ENCODE measurements at regions not wholly inside any gene's neighbourhood (a gene's known extent, or its start where the extent isn't known, plus 50 kb on each side); places are given as distances from the start of the nearest gene placed in this dataset.
A peak's percentile ranks its signal among the peaks of the same experiment; 100 is the strongest.
"Not testable (repeated sequence)": the region's sequence is repeated elsewhere in the genome, so short reads cannot be mapped to it uniquely, and the experiment has no call there.

DNA sequence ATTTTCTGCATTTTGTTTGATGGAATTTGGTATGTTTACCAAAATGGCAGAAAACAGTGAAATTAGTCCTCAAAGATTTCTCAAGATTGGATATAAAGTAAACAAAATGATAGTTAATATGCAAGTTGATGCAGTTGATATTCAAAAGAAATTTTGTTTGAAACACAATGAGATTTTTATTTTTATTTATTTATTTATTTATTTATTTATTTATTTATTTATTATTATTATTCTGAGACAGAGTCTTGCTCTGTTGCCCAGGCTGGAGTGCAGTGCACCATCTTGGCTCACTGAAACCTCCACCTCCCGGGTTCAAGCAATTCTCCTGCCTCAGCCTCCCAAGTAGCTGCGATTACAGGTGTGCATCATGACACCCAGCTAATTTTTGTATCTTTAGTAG lies 1881.5 kb upstream of the DEFB115 start:
- H3K36me3 Mint-ChIP-seq; DNase-seq (ENCODE audit: low spot score in 2 of 2); H3K27ac Mint-ChIP-seq; ATAC-seq: not testable (repeated sequence)
- peaks cover 8 to 32% of the 10 kb centered on the region in 2 donors for H3K9me3 Mint-ChIP-seq

DNA sequence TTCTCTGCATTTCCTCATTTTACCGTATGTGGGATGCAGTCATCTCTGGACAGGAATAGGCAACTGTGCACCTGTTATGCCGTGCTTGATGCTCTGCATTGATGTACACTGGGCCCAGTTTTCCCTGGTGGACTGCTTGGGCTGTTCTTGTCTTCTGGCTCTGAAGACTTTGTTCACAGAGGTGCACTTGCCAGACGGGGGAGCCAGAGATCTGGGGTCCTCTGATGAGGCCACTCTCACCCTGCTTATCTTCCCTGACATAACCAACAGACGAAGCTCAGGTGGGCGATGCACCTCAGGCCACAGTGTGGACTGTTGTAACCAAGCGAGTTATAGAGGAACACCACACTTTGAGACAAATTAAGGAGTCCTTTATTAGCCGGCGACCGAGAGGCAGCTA lies 1864.6 kb upstream of the DEFB115 start:
- Mint-ChIP-seq H3K9me3 (peaks cover 8 to 33% of the 10 kb centered on the region in 2 donors), H3K36me3 (peaks cover 5 to 12% of the 10 kb centered on the region in 2 donors)
- H3K27ac Mint-ChIP-seq; DNase-seq (ENCODE audit: low spot score in 2 of 2); ATAC-seq: not testable (repeated sequence)

DNA sequence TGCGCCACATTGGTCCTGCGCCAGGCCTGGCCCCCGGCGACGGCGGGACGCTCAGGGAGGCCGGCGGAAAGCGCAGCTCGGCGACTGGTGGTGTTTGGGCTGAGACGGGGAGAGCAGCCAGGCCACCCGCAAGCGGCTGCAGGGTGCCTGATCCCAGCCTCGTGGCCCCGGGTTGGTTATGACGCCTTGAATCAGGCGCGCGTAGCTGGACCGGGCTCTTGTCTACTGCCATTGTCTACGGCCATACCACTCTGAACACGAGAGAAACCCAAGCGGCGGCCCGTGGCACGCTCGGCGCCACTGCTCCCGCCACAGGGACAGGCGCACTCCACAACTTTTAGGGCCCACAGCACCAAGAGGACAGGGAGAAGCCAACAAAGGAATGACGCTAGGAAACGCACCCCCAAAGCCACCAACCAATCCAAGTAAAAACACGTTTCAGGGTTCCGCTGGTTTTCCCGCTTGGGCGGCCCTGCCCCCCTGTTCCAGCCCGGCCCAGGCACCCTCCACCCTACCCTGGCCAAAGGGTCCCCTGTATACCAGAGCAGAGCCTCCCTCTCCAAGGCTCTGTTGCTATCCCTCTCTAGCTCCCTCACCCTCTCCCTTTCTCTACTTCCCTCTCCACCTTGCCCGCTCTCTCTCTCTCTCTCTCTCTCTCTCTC lies 1849.3 kb upstream of the DEFB115 start:
- Mint-ChIP-seq H3K9me3 (peaks cover 35 to 36% of the 10 kb centered on the region in 2 donors), H3K27ac (no peak overlapping the region), H3K36me3 (peaks cover 48 to 52% of the 10 kb centered on the region in 2 donors)
- ATAC-seq (no peak), DNase-seq (ENCODE audit: low spot score in 2 of 2) (no peak)

DNA sequence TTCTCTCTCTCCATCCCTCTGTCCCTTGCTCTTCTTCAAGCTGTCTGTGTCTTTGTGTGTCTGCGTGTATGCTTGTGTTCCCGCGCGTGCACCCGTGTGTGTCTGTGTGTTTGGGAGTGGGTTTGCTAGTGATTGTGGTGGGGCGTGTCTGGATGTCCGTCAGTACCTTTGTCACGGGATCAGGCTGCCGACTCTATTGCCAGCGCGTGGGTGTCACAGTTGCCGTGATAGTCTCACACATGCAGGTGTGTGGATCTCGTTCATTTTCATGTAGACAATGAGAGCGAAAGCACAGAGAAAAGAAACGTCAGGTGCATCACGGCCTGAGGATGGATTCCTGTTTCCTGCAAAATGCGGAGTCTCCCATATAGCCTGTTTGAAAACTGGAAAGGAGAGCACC lies 1848.8 kb upstream of the DEFB115 start:
- H3K27ac Mint-ChIP-seq; ATAC-seq; DNase-seq (ENCODE audit: low spot score in 2 of 2): not testable (repeated sequence)
- peaks cover 39 to 40% of the 10 kb centered on the region in 2 donors for H3K9me3 Mint-ChIP-seq
- peaks cover 48 to 52% of the 10 kb centered on the region in 2 donors for H3K36me3 Mint-ChIP-seq

DNA sequence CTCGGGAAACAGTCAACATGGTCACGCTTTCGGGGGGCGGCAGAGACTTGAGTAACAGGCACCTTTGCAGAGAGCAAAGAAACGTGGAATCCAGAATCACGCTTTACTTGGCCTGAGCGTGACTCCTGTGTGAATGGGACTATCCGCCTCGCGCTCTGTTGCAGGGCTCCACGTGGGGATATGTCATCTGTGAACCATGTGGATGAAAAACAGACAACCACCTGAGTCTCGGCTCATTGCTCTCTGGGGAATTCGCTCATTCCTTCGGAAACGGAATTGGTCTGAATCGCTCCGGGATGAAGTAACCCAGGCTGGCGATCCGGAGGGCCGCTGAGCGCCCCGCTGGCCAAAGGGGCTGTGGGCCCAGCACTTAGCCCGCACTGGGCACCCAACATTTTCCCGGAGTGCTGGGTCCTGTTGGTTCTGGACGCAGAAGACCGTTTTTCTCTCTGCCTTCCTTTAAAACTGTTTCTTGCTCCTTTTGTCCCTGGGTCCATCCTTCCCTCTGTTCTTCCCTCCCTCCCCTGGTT lies 1848.2 kb upstream of the DEFB115 start:
- H3K27ac Mint-ChIP-seq; DNase-seq (ENCODE audit: low spot score in 2 of 2); ATAC-seq: not testable (repeated sequence)
- peaks cover 48 to 51% of the 10 kb centered on the region in 2 donors for H3K36me3 Mint-ChIP-seq
- H3K9me3 Mint-ChIP-seq, result peaks cover 39 to 40% of the 10 kb centered on the region in 2 donors

DNA sequence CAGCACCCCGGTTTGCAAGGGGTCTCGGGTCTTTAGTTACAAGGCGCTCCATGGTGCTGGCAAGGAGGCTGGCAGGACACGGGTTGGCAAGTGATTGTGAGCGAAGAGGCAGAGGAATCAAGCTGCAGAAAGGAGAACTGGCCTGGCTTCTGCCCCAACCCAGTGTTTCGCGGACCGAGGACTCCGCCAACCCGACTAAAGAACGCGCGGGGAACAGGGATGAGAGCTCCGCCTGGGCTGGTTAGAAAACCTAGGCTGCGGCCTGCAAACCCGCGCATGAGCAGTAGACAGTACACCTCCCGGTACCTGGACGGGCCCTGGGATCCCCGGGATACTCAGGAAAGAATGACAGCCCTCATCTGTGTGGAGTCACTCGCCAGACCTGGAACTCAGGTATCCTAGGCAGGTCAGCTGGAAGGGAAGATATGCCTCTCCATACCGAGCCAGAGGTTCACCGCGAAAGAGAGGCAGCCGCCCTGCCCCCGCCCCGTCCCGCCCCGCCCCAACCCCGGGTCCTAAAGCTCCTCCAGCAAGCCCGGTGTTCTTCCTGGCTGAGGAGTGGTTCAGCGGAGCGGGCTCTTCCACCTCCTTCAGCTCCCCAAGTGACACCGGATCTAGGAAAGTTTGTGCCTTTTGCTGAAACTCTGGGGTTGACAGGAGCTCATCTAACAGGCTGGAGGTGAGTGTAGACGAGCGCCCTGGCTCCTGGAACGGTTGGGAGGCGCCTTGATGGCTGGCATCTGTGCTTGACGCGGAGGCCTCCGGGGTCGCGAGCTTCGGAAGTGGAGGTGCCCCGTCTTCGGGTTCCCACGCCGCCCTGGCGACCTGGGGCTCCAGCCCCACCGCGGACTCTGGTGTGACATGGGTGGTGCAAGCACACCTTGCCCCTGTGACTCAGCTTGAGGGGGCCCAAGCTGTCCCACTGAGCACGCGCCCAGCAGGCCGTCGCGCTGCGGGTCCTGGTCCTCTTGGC lies 1847.3 kb upstream of the DEFB115 start:
- no peak overlapping the region for H3K27ac Mint-ChIP-seq
- H3K9me3 Mint-ChIP-seq, result peaks cover 34 to 36% of the 10 kb centered on the region in 2 donors
- DNase-seq (ENCODE audit: low spot score in 2 of 2) (no peak), ATAC-seq (no peak)
- H3K36me3 Mint-ChIP-seq, result peaks cover 43 to 45% of the 10 kb centered on the region in 2 donors

DNA sequence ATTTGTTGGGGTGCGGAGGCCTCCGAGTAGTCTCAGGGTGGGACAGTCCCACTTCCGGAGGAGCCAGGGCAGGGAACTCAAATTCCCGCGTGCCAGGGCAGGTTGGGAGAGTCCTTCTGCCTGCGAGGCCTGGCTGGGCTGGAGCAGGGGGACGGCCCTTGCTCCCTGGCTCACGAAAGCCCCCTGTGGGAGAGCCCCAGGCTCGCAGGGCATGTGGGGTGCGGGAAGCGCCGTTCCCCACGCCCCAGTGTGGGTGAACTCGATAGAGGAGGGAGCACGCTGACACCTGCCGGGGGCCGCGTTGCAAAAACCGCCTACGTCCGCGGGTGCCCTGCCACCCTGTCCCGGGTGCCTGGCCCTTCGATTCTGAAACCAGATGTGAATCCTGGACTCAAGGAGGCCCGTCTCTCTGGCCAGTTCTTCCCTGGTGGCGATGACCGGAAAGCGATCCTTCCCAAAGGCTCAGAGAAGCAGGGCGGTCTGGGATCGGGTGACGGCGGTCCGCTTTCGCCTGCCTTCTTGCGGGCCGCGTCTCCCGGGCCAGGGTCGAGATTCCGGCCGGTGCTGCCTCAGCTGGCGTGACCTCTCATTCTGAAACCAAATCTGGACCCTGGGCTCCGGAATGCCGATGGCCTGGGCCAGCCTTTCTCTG lies 1846.5 kb upstream of the DEFB115 start:
- no peak for DNase-seq (ENCODE audit: low spot score in 2 of 2)
- H3K27ac Mint-ChIP-seq, result no peak overlapping the region
- no peak for ATAC-seq
- H3K9me3 Mint-ChIP-seq, result peaks cover 33 to 36% of the 10 kb centered on the region in 2 donors
- H3K36me3 Mint-ChIP-seq, result peaks cover 43 to 45% of the 10 kb centered on the region in 2 donors

DNA sequence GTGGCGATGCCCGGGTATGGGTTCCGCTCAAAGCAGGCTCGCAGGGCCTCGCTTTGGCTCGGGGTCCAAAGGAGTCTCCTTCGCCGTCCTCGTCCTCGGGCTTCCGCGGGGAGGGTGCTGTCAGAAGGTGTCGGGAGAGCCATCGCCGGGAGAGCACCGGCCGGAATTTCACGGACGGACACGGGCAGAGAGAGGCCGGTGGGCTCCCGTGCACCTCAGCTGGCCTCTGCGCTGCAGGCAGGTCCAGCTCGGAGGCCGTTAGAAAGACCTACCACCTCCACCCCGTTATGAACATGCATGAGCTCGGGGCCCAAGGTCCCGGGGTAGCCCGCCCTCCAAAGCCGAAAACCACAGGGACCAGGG lies 1846.0 kb upstream of the DEFB115 start:
- ATAC-seq; DNase-seq (ENCODE audit: low spot score in 2 of 2); H3K27ac Mint-ChIP-seq: not testable (repeated sequence)
- Mint-ChIP-seq H3K9me3 (peaks cover 28 to 38% of the 10 kb centered on the region in 2 donors), H3K36me3 (peaks cover 43 to 45% of the 10 kb centered on the region in 2 donors)

DNA sequence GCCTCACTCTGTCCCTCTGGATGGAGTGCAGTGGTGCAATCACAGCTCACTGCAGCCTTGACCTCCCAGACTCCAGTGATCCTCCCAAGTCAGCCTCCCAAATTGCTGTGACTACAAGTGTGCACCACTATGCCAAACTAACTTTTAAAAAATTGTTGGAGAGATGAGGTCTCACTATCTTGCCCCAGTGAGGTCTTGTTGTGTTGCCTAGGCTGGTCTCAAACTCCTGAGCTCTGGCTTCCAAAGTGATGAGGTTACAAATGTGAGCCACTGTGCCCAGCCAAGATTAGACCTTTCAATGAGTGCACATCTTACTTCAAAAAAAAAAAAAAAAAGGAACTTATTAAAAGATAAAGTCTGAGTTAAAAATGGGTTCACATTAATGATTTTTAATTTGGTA lies 1838.1 kb upstream of the DEFB115 start:
- Mint-ChIP-seq H3K36me3 (no peaks in the 10 kb centered on the region), H3K9me3 (peaks cover 4 to 5% of the 10 kb centered on the region in 2 donors), H3K27ac (no peak overlapping the region)
- ATAC-seq (no peak), DNase-seq (ENCODE audit: low spot score in 2 of 2) (no peak)

DNA sequence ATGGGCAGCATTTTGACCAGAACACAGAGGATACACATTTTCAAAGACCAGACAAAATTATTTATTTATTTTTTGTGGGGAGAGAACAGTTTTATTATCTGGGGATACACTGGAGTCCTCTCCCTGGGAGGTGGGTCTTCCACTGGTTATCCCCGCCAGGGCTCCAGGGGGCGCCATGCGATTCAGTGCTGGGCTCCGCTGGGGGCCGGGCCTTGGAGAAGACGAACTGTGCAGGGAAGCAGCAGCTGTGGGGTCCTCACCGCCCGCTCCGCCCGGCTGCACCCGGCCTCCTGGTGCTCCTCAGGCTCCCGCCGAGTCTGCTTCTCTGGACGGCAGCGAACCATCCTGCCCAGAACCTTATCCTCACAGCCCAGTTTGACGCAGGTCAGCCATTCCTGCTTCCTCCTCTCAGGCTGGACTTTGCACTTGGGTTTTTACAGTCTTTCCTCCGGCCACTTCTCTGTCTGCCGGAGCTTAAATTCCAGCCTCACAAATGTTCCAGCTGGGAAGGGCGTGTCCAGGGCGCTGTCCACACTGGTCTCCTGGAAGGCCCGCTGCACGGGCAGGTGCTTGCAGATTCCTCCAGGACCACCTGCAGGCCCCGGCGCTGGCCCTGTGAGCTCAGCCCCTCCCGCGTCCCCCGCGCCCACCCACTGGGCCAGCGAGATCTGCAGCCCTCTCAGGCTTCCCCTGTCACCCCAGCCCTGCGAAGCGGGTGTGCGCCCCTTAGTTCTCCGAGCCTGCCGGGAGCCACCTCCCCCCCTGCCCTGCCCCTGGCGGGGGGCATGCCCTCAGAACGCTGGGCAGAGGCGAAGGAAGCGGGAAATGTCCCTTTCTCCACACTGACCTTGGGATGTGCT lies 1830.0 kb upstream of the DEFB115 start:
- Mint-ChIP-seq H3K27ac (no peak overlapping the region), H3K9me3 (peaks cover 0 to under 1% of the 10 kb centered on the region in 2 donors)
- ATAC-seq, result no peak

DNA sequence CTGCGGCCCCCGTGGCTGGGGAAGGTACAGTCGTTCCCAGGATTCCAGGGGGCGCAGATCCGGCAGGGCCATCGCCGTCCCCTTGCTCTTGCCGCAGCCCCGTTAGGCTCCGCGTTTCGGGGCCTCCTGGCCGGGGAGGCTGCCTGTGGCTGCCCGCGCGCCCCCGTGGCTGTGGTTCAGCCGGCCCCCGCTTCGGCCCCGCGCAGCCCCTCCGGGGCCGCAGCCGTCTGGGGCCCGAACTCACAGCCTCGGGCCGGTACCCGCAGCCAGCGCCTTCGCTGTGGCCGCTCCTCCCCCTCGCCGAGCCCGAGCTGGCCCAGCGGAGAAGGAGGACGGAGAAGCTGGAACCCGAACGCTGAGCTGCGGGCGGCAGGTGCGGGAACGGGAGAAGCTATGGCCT lies 1826.9 kb upstream of the DEFB115 start:
- Mint-ChIP-seq H3K9me3 (no peaks in the 10 kb centered on the region), H3K27ac (no peak overlapping the region), H3K36me3 (no peaks in the 10 kb centered on the region)
- ATAC-seq (no peak), DNase-seq (ENCODE audit: low spot score in 2 of 2) (no peak)

More for the DNA sequence above, 1830.0 kb upstream of the DEFB115 start:
- DNase-seq (ENCODE audit: low spot score in 2 of 2), result no peak
- no peaks in the 10 kb centered on the region for H3K36me3 Mint-ChIP-seq

DNA sequence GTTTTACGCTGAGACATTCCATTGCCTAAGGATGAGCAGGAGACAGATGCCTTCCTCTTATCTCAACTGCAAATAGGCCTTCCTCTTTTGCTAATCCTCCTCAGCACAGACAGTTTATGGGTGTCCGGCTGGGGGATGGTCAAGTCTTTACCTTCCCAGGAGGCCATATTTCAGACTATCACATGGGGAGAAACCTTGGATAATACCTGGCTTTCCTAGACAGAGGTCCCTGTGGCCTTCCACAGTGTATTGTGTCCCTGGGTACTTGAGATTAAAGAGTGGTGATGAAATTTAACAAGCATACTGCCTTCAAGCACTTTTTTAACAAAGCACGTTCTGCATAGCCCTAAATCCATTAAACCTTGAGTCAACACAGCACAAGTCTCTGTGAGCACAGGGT lies 1816.7 kb upstream of the DEFB115 start:
- DNase-seq (ENCODE audit: low spot score in 2 of 2); H3K9me3 Mint-ChIP-seq; H3K27ac Mint-ChIP-seq; H3K36me3 Mint-ChIP-seq; ATAC-seq: not testable (repeated sequence)

DNA sequence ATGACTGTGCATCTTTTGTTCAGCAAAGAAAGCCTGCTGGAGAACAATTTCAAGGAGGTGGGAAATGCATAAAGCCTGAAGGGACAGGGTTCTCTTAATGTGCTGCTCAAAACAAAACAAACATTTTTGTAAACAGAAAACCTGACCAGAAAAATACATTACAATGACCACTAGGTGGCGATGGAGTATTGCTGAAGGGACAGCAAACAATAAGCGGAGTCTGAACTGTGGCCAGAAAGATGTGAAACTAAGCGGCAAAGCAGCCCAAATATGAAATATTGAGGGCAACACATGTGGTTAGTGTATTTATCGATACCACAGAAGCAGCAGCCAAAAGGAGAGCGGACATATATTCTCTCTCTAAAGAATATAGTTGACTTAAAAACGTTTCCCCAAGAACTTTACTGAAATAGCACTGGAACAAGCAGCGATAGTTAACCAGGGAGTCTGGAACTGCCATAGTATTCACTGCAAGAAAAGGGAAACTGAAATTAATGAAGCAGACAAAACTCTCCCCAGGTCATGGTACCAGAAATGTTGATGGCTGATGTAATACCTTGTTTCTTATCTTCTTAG lies 1814.2 kb upstream of the DEFB115 start:
- not testable (repeated sequence) for H3K27ac Mint-ChIP-seq
- DNase-seq (ENCODE audit: low spot score in 2 of 2), result peak in 1 of 2 donors; percentile 8

DNA sequence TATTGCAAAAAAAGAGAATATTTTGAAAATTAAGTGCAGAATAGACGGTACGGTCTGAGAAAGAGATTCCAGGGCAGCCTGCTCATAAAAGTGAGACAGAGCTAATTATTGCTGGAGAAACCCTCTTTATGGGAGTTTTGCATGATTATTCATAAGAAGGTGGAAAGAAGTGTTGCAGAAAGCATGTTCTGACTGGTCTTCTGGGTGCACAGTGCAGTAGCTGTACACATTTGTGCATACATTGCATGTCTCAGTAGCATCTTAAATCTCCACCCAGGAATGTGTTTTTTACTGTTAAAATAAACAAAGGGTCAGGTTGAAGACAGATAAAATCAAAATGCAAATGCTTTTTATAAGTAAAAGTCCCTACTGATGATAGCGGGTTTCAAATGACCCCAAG lies 1813.6 kb upstream of the DEFB115 start:
- Mint-ChIP-seq H3K27ac (no peak overlapping the region), H3K9me3 (no peaks in the 10 kb centered on the region), H3K36me3 (no peaks in the 10 kb centered on the region)
- DNase-seq (ENCODE audit: low spot score in 2 of 2), result no peak
- ATAC-seq, result peak in 1 of 2 donors; percentile 67

More for the DNA sequence above, 1814.2 kb upstream of the DEFB115 start:
- not testable (repeated sequence) for H3K9me3 Mint-ChIP-seq, ATAC-seq, H3K36me3 Mint-ChIP-seq

DNA sequence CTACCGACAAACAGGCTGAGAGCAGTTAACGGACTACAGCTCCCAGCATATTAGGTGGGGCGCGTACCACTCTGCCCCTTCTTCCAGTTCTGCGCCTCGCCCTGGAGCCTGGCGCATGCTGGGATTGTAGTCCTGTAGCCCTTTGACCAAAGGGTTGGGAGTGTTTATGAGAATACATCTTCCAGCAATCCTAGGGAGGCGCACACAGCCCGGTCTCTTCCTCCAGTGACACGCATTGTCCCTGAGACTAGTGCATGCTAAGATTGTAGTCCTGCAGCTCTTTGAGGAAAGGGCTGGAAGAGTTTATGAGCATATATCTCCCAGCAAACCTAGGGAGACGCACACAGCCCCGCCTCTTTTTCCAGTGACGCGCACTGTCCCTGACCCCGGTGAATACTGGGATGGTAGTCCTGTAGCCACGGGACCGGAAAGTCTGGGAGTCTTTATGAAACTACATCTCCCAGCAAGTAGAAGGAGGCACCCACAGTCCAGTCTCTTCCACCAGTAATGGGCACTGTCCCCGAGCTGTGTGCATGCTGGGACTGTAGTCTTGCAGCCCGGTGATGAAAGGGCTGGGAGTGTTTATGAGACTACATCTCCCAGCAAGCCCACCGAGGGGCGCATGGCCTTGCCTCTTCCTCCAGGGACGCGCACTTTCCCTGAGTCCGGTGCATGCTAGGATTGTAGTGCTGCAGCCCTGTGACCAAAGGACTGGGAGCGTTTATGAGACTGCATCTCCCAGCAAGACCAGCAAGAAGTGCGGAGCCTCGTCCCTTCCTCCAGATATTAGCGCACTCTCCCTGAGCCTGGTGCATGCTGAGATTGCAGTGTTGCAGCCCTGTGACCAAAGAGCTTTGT lies 1812.2 kb upstream of the DEFB115 start:
- DNase-seq (ENCODE audit: low spot score in 2 of 2) (peak in 1 of 2 donors; percentile 10), ATAC-seq (peak in 1 of 2 donors; percentile 70)

More for the DNA sequence above, 1812.2 kb upstream of the DEFB115 start:
- H3K27ac Mint-ChIP-seq, H3K36me3 Mint-ChIP-seq, H3K9me3 Mint-ChIP-seq: not testable (repeated sequence)
